ENCODE measurements at regions not wholly inside any gene's neighbourhood (a gene's known extent, or its start where the extent isn't known, plus 50 kb on each side); places are given as distances from the start of the nearest gene placed in this dataset.

DNA sequence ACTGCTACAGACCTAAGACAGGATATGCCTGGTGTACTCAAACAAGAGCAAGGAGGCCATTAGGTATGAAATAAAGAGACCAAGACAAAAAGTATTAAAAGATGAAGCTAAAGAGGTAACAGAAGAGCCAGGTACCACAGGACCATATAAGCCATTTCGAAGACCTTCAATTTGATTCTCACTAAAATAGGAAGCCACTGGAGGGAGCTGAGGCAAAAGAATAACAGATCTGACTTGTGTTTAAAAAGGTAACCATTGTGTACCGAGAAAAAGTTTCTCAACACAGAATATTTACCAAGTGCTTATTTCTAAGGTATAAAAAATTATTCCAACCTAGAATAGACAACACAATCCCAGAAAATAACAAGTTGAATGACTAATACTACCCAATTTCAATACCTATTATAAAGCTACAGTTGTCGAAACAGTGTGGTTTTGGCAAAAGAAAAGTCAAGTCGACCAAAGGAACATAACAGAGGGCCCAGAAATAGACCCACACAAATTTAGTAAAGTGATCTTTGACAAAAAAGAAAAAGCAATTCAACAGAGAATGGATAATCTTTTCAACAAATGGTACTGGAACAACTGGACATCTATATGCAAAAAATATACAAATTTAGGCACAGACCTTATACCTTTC is 125.3 kb upstream of the DST start:
- no peaks in the 10 kb centered on the region for H4K20me1 ChIP-seq (ENCODE audit: insufficient read depth, low read length)
- BruUV-seq (replicated peaks), result no TSS peak
- H3K4me2 ChIP-seq (ENCODE audit: low read length), result no peak overlapping the region
- no peak overlapping the region for H3K4me3 ChIP-seq (ENCODE audit: low read depth, low read length, poor library complexity, severe bottlenecking)
- POLR2A ChIA-PET, result interaction anchor here (0.5 kb wide), 1 partner anchor 14 kb away, joined by 3 read pairs; no protein-coding TSS in a partner anchor
- no peaks in the 10 kb centered on the region for H3K79me2 ChIP-seq (ENCODE audit: insufficient read depth, low read depth, low read length)
- no peak overlapping the region for H3K27ac ChIP-seq (ENCODE audit: low read depth, low read length, poor library complexity, severe bottlenecking)
- H2AFZ ChIP-seq (ENCODE audit: low read length), result no peak overlapping the region
- TF ChIP-seq EZH2phosphoT487 (IDR thresholded peaks at IDR 0.05; ENCODE audit: borderline replicate concordance, low read depth, low read length), result no peak
- TF ChIP-seq, protein P1, sequence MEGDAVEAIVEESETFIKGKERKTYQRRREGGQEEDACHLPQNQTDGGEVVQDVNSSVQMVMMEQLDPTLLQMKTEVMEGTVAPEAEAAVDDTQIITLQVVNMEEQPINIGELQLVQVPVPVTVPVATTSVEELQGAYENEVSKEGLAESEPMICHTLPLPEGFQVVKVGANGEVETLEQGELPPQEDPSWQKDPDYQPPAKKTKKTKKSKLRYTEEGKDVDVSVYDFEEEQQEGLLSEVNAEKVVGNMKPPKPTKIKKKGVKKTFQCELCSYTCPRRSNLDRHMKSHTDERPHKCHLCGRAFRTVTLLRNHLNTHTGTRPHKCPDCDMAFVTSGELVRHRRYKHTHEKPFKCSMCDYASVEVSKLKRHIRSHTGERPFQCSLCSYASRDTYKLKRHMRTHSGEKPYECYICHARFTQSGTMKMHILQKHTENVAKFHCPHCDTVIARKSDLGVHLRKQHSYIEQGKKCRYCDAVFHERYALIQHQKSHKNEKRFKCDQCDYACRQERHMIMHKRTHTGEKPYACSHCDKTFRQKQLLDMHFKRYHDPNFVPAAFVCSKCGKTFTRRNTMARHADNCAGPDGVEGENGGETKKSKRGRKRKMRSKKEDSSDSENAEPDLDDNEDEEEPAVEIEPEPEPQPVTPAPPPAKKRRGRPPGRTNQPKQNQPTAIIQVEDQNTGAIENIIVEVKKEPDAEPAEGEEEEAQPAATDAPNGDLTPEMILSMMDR (conservative IDR thresholded peaks at IDR 0.05; ENCODE audit: low read length), result no peak
- no peaks in the 10 kb centered on the region for H3K9me2 ChIP-seq (ENCODE audit: insufficient read depth, low read length)
- intact Hi-C loops (cut with micrococcal nuclease; ENCODE audit: unreplicated experiment), result loop anchor here (10.0 kb wide), 1 partner anchor 77 kb away; no protein-coding TSS in a partner anchor
- CTCF ChIA-PET (ENCODE audit: unreplicated experiment), result no interaction called here
- no peaks in the 10 kb centered on the region for H3K9me3 ChIP-seq (ENCODE audit: low read length)
- no peaks in the 10 kb centered on the region for H3K36me3 ChIP-seq (ENCODE audit: insufficient read depth, low read length)
- no peaks in the 10 kb centered on the region for H3K4me1 ChIP-seq (ENCODE audit: insufficient read depth, low read length, poor library complexity, severe bottlenecking)
- no peak for DNase-seq (ENCODE audit: low spot score)

DNA sequence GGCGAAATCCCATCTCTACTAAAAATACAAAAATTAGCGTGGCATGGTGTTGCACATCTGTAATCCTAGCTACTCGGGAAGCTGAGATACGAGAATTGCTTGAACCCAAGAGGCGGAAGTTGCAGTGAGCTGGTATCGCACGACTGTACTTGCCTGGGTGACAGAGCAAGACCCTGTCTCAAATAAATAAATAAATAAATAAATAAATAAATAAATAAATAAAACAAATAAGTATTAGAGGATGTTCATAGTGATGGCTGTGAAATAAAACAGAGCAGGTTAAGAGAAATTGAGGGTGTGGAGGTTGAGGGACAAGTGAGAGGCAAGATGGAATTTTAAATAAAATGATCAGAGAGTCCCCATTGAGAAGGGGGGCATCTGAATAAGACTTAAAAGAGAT is 124.7 kb upstream of the DST start:
- no peaks in the 10 kb centered on the region for H3K9me2 ChIP-seq (ENCODE audit: insufficient read depth, low read length)
- no TSS peak for BruUV-seq (replicated peaks)
- no peak overlapping the region for H3K4me2 ChIP-seq (ENCODE audit: low read length)
- H3K4me3 ChIP-seq (ENCODE audit: low read depth, low read length, poor library complexity, severe bottlenecking), result no peak overlapping the region
- no peak overlapping the region for H2AFZ ChIP-seq (ENCODE audit: low read length)
- H3K79me2 ChIP-seq (ENCODE audit: insufficient read depth, low read depth, low read length), result no peaks in the 10 kb centered on the region
- TF ChIP-seq, protein P1 (conservative IDR thresholded peaks at IDR 0.05; ENCODE audit: low read length), result no peak
- no peak for TF ChIP-seq EZH2phosphoT487 (IDR thresholded peaks at IDR 0.05; ENCODE audit: borderline replicate concordance, low read depth, low read length)
- H3K27ac ChIP-seq (ENCODE audit: low read depth, low read length, poor library complexity, severe bottlenecking), result no peak overlapping the region
- H3K4me1 ChIP-seq (ENCODE audit: insufficient read depth, low read length, poor library complexity, severe bottlenecking), result no peaks in the 10 kb centered on the region
- H3K36me3 ChIP-seq (ENCODE audit: insufficient read depth, low read length), result no peaks in the 10 kb centered on the region
- intact Hi-C loops (cut with micrococcal nuclease; ENCODE audit: unreplicated experiment), result loop anchor here (10.0 kb wide), 1 partner anchor 77 kb away; no protein-coding TSS in a partner anchor
- H3K9me3 ChIP-seq (ENCODE audit: low read length), result no peaks in the 10 kb centered on the region
- no peaks in the 10 kb centered on the region for H4K20me1 ChIP-seq (ENCODE audit: insufficient read depth, low read length)
- POLR2A ChIA-PET, result interaction anchor here (0.5 kb wide), 1 partner anchor 13 kb away, joined by 3 read pairs; no protein-coding TSS in a partner anchor
- CTCF ChIA-PET (ENCODE audit: unreplicated experiment), result no interaction called here
- DNase-seq (ENCODE audit: low spot score), result no peak

DNA sequence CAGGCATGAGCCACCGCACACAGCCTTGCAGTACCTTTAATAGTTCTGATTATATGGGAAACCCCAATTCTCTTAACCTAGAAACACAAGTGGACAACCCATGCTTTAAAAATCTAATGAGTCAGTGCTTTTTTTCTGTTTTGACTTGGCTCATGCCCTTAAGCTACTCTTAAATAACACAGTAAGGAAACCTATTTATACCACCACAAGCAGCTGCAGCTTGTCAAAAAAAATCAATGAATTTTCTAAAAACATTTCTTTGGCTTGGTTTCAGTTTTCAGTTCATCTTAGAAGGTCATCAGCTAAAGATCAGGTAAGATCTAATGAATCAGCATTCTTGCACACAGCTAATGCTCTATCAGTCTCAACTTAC is 124.1 kb upstream of the DST start:
- CTCF ChIA-PET (ENCODE audit: unreplicated experiment), result no interaction called here
- no peaks in the 10 kb centered on the region for H3K79me2 ChIP-seq (ENCODE audit: insufficient read depth, low read depth, low read length)
- H3K4me3 ChIP-seq (ENCODE audit: low read depth, low read length, poor library complexity, severe bottlenecking), result no peak overlapping the region
- no peaks in the 10 kb centered on the region for H3K36me3 ChIP-seq (ENCODE audit: insufficient read depth, low read length)
- no TSS peak for BruUV-seq (replicated peaks)
- no peak overlapping the region for H3K27ac ChIP-seq (ENCODE audit: low read depth, low read length, poor library complexity, severe bottlenecking)
- DNase-seq (ENCODE audit: low spot score), result no peak
- intact Hi-C loops (cut with micrococcal nuclease; ENCODE audit: unreplicated experiment), result loop anchor here (10.0 kb wide), 1 partner anchor 78 kb away; no protein-coding TSS in a partner anchor
- no peaks in the 10 kb centered on the region for H3K9me2 ChIP-seq (ENCODE audit: insufficient read depth, low read length)
- POLR2A ChIA-PET, result no interaction called here
- H2AFZ ChIP-seq (ENCODE audit: low read length), result no peak overlapping the region
- no peaks in the 10 kb centered on the region for H3K4me1 ChIP-seq (ENCODE audit: insufficient read depth, low read length, poor library complexity, severe bottlenecking)
- no peaks in the 10 kb centered on the region for H4K20me1 ChIP-seq (ENCODE audit: insufficient read depth, low read length)
- TF ChIP-seq EZH2phosphoT487 (IDR thresholded peaks at IDR 0.05; ENCODE audit: borderline replicate concordance, low read depth, low read length), result no peak
- TF ChIP-seq, protein P1 (conservative IDR thresholded peaks at IDR 0.05; ENCODE audit: low read length), result no peak
- no peaks in the 10 kb centered on the region for H3K9me3 ChIP-seq (ENCODE audit: low read length)
- no peak overlapping the region for H3K4me2 ChIP-seq (ENCODE audit: low read length)

All from OCI-LY7 (cell line).